Psoas muscle (tissue), 7 donors: ENCODE measurements at regions not wholly inside any gene's neighbourhood (a gene's known extent, or its start where the extent isn't known, plus 50 kb on each side); places are given as distances from the start of the nearest gene placed in this dataset.

Experiments
- ATAC-seq, 4 donors: fragments of 200-7000 bp; cut with Tn5 transposase; one replicate each; pipeline ENCODE4 v1.9.1; 2020; ENCODE audit warnings: moderate library complexity in 3 of 4, mild to moderate bottlenecking in 2 of 4
- DNase-seq, 2 donors: peaks; one replicate each; pipeline ENCODE4 v3.0.0-alpha.2; 2020
- H3K27ac ChIP-seq: fragments of 200-600 bp; one replicate; pipeline ENCODE4 v1.8.0; 2022
- H3K27me3 ChIP-seq, 3 donors: fragments of 200-600 bp in 1 of 3; one replicate each; pipeline versions ENCODE4 v1.6.1 to v1.8.0; 2013 to 2022; ENCODE audit warnings: low read length in 2 of 3, mild to moderate bottlenecking in 2 of 3, moderate library complexity in 1 of 3; ENCODE audit not compliant: insufficient read depth in 3 of 3
- H3K36me3 ChIP-seq, 2 donors: fragments of 200-600 bp in 1 of 2; one replicate each; pipeline versions ENCODE4 v1.6.1 to v1.8.0; 2013 to 2022; ENCODE audit warnings: low read depth in 1 of 2, mild to moderate bottlenecking in 1 of 2, moderate library complexity in 1 of 2; ENCODE audit not compliant: insufficient read depth in 1 of 2
- H3K4me1 ChIP-seq: fragments of 200-600 bp; one replicate; pipeline ENCODE4 v1.8.0; 2022
- H3K4me3 ChIP-seq: fragments of 200-600 bp; one replicate; pipeline ENCODE4 v1.8.0; 2022; ENCODE audit warnings: mild to moderate bottlenecking
- H3K9me3 ChIP-seq: fragments of 200-600 bp; one replicate; pipeline ENCODE4 v1.8.0; 2022
- CTCF ChIP-seq: fragments of 200-600 bp; IDR thresholded peaks from one replicate; pipeline ENCODE4 v1.8.0; 2022; ENCODE audit warnings: antibody characterized with exemption
- WGBS, 3 donors: extraction: QIAGEN DNeasy Blood & Tissue Kit; methylation state at CpG; one replicate each; pipeline versions ENCODE4 v1.1.6 to v1.1.7; 2013; 5-methylcytosine and 5-hydroxymethylcytosine counted together
- intact Hi-C, 2 donors: fragments of 100-400 bp; cut with DNase I; formaldehyde crosslinking; loops; one replicate each; pipeline versions ENCODE4 v1.11.0 to v1.14.2; 2022
- donor health status: healthy with polysubstance abuse.
- donor health status: DM: no; HTN: no; CAD: no; lungs with moderate emphysema.
- donor health status: Bipolar disorder and iron deficiency.
- donor health status: healthy.
- donor health status: DM: yes; HTN: yes; CAD: no.
- donor health status: DM: no; HTN: no; CAD: no.
- donor health status: DM: yes; HTN: yes; CAD: no.

DNA sequence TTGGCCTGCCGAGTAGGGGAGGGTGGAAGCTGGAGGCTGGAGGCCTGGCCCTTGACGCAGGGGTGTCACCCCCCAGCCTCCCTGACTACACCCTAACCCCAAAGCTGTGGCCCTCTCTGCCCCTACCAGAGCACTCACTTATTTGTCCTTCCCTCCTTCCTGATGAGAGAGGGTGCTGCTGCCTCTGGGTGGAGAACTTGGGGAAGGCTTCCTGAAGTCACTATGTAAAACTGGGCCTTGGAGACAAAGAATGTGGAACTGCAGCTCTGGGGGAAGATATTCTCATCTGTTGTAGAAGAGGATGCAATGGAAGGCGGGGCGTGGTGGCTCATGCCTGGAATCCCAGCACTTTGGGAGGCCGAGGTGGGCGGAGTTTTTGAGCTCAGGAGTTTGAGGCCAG is 485.2 kb downstream of the ZNF536 start:
- no peak overlapping the region for H3K4me3 ChIP-seq
- no peaks in the 10 kb centered on the region for H3K27me3 ChIP-seq
- H3K4me1 ChIP-seq: no peaks in the 10 kb centered on the region
- intact Hi-C loops: no loop called here
- H3K27ac ChIP-seq: no peak overlapping the region
- 83 to 89% (median 87%) methylated on average over 6 of the region's 6 CpGs for WGBS, 3 donors
- no peaks in the 10 kb centered on the region for H3K36me3 ChIP-seq
- H3K9me3 ChIP-seq: no peaks in the 10 kb centered on the region
- ATAC-seq (no peak), DNase-seq (no peak)
- no peak for TF ChIP-seq CTCF

- Histone ChIP-seq H3K27me3 (no peaks in the 10 kb centered on the region), H3K9me3 (no peaks in the 10 kb centered on the region), H3K4me1 (no peaks in the 10 kb centered on the region), H3K4me3 (no peak overlapping the region), H3K27ac (no peak overlapping the region), H3K36me3 (no peaks in the 10 kb centered on the region)
- no peak for TF ChIP-seq CTCF
- 80 to 88% (median 87%) methylated on average over 3 of the region's 3 CpGs for WGBS, 3 donors
- intact Hi-C loops: no loop called here
- ATAC-seq (no peak), DNase-seq (no peak)
These were observed 484.6 kb downstream of the ZNF536 start for GRCh38 chr19:30856786-30857185.

GRCh38 chr19:30856376-30856775 is 484.2 kb downstream of the ZNF536 start:
- DNase-seq (no peak), ATAC-seq (no peak)
- no peak overlapping the region for H3K4me3 ChIP-seq
- intact Hi-C loops: no loop called here
- H3K9me3 ChIP-seq: no peaks in the 10 kb centered on the region
- TF ChIP-seq CTCF: no peak
- no peaks in the 10 kb centered on the region for H3K4me1 ChIP-seq
- H3K27me3 ChIP-seq: no peaks in the 10 kb centered on the region
- WGBS, 3 donors: 63 to 71% (median 70%) methylated on average over 3 of the region's 3 CpGs
- no peaks in the 10 kb centered on the region for H3K36me3 ChIP-seq
- H3K27ac ChIP-seq: no peak overlapping the region

GRCh38 chr19:30855442-30855841 is 483.3 kb downstream of the ZNF536 start:
- no peaks in the 10 kb centered on the region for H3K27me3 ChIP-seq
- no peak for ATAC-seq

More at GRCh38 chr19:30855442-30855841, 483.3 kb downstream of the ZNF536 start:
- H3K4me3 ChIP-seq: no peak overlapping the region
- no peaks in the 10 kb centered on the region for H3K36me3 ChIP-seq
- no peaks in the 10 kb centered on the region for H3K9me3 ChIP-seq
- H3K4me1 ChIP-seq: no peaks in the 10 kb centered on the region
- no peak overlapping the region for H3K27ac ChIP-seq
- TF ChIP-seq CTCF: no peak
- WGBS, 3 donors: 50 to 62% (median 50%) methylated on average over 6 of the region's 6 CpGs
- intact Hi-C loops: no loop called here
- DNase-seq: no peak
